Hepatic stellate cell (primary cell): ENCODE measurements at regions not wholly inside any gene's neighbourhood (a gene's known extent, or its start where the extent isn't known, plus 50 kb on each side); places are given as distances from the start of the nearest gene placed in this dataset.

ENCODE experiments used
- DNase-seq: peaks from one replicate; pipeline ENCODE4 v3.0.0; 2011; ENCODE audit warnings: low spot score

GRCh38 chr11:129291546-129291945 is 84.1 kb upstream of the BARX2 start:
- no peak for DNase-seq

GRCh38 chr11:129290966-129291365 is 84.7 kb upstream of the BARX2 start:
- DNase-seq, result no peak

GRCh38 chr11:129289350-129290040 is 86.2 kb upstream of the BARX2 start:
- DNase-seq, result no peak

- DNase-seq, result no peak
Observed at GRCh38 chr11:129287920-129288319, 87.7 kb upstream of the BARX2 start.

- no peak for DNase-seq
Observed at GRCh38 chr11:129286813-129287212, 88.8 kb upstream of the BARX2 start.

GRCh38 chr11:129285402-129285786 is 90.3 kb upstream of the BARX2 start:
- no peak for DNase-seq

GRCh38 chr11:129283141-129283540 is 91.0 kb upstream of the ARHGAP32 start:
- no peak for DNase-seq

- DNase-seq, result no peak
Observed at GRCh38 chr11:129282634-129283033, 90.5 kb upstream of the ARHGAP32 start.

GRCh38 chr11:129281471-129282415 is 89.6 kb upstream of the ARHGAP32 start:
- DNase-seq, result no peak

GRCh38 chr11:129280027-129280811 is 88.1 kb upstream of the ARHGAP32 start:
- no peak for DNase-seq

GRCh38 chr11:129279326-129280026 is 87.4 kb upstream of the ARHGAP32 start:
- DNase-seq, result peak; percentile 85

GRCh38 chr11:129278586-129279319 is 86.6 kb upstream of the ARHGAP32 start:
- DNase-seq, result peak; percentile 25

- DNase-seq, result no peak
Observed at GRCh38 chr11:129277198-129277843, 85.2 kb upstream of the ARHGAP32 start.

GRCh38 chr11:129275828-129276227 is 83.7 kb upstream of the ARHGAP32 start:
- no peak for DNase-seq

GRCh38 chr11:129273944-129274711 is 82.0 kb upstream of the ARHGAP32 start:
- DNase-seq, result no peak

- DNase-seq, result no peak
Observed at GRCh38 chr11:129273322-129273721, 81.2 kb upstream of the ARHGAP32 start.

- no peak for DNase-seq
Observed at GRCh38 chr11:129271030-129271429, 78.9 kb upstream of the ARHGAP32 start.

GRCh38 chr11:129270446-129270845 is 78.3 kb upstream of the ARHGAP32 start:
- DNase-seq, result no peak

- no peak for DNase-seq
Observed at GRCh38 chr11:129268371-129268770, 76.2 kb upstream of the ARHGAP32 start.

GRCh38 chr11:129267716-129268115 is 75.6 kb upstream of the ARHGAP32 start:
- no peak for DNase-seq
